Fibroblast of skin of back (primary cell): ENCODE measurements at regions not wholly inside any gene's neighbourhood (a gene's known extent, or its start where the extent isn't known, plus 50 kb on each side); places are given as distances from the start of the nearest gene placed in this dataset.

Source experiments
- DNase-seq: peaks from one replicate; pipeline ENCODE4 v3.0.0-alpha.2; 2013

DNA sequence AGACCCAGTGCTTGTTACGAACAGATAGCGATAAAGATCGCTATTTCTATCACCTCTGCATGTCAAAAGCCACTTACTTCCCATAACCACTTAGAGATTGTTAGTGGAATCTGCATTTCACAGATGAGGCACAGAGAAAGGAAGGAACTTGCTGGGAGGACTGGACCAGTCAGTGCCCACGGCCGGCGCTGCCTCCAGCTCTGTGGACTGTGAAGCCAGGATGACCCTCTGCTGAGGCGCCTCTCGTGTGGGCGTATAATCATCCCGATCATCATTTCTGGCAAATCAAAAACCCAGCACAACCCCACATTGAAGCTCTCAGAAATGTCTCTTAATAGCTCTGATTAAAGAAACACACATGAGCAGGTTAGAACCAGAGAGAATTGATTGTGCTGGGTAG lies 61.5 kb upstream of the ADRA2C start:
- DNase-seq: no peak

DNA sequence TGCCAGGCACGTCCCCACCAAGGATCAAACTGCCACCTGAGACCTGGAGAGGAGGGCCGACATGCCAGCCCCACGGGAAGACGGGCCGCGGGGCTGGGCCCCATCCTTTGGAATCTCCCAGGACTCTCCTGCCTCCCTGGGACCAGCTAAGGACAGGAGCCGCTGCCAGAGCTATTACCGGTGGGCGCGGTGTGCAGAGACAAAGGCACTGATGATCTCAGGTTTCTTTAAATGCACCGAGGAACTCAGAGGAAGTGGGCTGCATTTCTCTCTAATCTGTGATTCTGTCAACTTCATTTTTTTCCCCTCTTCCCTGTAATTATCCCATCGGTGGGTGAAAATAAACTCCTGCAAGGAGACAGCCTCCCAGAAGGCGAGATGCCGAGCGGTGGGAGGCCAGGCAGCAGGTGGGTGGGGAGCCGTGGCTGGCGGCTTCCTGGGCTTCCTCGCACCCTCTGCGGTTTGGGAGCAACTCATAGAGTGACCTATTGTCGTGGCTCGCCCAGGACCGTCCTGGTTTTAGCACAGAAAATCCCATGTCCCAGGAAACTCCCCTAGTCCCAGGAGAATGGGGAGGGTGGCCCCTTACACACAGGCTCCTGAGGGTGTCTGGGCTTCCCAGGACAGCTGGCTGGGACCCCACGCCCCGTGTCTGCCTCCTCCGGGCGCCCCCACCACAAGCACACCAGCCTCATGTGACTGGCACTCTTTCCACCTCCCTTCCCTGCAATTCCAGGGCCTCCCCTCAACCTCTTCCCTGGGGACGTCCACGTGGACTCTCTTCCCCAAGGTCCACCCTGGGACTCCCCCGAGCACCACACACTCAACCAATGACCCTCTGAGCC lies 62.3 kb upstream of the ADRA2C start:
- DNase-seq: no peak

DNA sequence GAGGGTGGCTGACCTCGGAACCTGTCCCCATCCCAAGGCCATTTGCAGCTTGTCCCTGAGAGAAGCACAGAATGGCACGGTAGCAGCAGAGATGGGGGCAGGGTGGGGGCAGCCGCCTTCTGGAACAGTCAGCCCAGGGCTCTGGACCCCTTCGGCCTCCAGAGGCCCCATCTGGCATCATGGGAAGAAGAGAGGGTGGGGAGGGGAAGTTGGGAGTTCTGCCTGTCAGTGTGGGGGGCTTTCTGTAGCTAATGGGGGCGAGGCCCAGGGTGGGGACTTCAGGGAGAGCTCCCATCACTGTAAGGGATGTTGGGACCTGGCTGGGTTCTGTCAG lies 62.9 kb upstream of the ADRA2C start:
- no peak for DNase-seq

DNA sequence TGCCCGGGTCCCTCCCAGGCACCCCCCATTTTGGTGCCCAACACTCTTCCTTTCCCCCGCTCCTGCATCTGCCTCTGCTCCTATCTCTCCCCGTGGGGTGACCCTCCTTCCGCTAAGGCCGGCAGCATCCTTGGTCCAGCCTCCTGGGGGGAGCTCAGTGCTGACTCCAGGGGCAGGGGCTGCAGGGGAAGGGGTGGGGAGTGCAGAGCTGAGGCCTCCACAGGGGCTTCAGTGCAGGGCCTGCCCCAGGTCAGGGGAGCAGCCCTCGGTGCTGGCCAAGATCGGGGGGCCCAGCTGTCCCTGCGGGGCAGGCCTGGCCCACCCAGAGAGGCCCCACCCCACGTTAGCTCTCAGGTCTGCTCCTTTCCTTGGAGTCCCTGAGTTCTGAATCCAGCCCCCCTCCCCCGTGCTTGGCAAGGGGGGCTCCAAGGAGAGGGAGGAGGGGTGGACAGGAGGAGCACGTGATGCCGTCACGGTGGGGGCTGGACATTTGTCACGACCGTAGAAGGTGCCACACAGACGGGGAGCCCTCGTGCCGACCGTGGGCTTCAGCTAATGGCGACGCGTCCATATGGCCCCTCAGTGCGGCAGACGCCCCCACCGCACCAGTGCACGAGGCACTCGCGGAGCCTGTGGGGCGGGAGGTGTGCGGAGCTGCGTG lies 63.5 kb upstream of the ADRA2C start:
- no peak for DNase-seq

DNA sequence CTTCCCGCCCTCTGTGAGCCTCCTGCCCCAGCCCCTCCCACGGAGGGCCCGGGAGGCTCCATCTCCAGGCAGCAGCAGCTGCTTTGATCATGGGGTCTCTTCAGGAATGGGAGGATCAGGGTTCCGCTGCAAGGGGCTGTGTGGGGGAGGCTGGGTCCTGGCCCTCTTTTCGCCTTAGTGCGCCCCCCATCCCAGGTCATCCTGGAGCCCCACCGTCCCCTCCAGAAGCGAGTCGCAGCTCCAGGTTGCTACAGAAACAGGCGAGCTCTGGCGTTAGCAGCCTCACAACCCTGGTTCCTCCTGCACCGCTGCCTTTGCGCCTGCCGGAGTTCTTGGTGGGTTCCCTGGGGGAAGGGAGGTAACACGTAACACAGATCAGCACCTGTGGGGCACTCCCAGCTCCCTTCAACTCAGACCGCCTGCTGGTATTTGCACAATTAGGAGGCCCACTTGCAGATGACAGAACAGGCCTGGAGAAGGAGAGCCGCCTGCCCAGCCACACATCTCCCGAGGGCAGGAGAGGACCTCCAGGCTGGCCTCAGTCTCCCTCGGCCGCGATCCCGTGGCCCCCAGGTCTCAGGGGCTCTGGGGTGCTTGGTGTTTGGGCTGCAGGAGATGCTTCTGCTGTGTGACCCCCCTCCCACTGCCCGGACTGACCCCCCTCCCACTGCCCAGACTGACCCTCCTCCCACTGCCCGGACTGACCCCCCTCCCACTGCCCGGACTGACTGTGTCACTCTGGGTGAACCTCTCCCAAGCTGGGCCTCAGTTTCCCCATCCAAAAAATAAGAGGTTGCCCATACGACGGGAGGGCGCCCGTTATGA lies 64.2 kb upstream of the ADRA2C start:
- DNase-seq: no peak

DNA sequence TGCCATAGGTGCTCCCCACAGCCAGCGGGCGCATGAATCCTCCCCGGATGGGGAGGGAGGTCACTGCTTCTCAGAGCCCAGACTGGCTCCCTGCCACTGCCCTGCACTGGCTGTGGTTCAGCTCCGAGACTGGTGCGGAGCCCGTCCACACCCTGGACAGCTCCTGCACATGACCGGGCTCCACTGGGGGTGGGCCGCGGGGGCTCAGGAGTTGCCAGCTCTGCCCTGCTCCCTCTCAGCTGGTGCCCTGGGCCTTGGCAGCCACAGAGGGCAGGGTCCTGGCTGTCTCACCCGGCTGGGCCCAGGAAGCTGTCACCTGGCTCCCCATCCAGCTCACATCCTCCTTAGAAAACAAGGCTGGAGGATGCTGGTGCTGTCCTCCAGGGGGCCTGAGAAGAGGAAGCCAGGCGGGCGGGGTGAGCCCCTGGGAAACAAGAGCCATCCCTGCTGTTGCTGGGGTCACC lies 64.9 kb upstream of the ADRA2C start:
- no peak for DNase-seq

DNA sequence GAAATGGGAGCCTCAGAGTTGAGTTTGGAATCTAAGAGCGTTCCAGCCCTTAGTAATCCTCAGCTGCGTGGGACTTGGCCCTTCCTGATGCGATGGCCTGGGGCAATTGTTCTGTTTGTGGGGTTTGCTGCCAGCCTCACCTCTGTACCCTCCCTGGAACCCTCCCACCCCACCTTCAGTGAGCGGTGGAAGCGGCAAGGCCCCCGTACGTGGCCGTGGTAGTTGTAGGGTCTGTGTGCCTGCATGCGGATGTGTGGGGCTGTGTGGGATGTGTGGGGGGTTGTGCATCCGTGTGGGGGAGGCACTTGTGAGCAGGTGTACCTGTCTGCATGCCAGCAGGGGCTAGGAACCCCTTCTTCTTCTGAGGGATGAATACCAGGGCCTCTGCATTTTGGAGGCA lies 65.4 kb upstream of the ADRA2C start:
- no peak for DNase-seq

DNA sequence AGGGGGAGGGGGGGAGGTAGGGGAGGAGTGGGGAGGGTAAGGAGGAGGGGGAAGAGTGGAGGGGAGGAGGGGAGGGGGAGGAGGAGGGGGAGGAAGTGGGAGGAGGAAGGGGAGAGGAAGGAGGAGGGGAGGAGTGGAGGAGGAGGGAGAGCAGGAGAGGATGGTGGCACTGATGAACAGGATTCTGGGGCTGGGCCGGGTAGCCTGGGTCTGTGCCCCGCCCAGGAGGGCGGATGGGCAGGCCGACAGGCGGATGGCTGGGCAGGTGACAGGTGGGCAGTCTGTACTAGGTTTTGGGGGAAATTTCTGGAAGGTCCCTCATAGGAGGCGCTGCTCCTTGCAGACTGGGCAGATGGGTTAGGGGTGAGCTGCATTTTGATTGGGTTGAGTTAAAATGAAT lies 66.0 kb upstream of the ADRA2C start:
- DNase-seq: no peak

DNA sequence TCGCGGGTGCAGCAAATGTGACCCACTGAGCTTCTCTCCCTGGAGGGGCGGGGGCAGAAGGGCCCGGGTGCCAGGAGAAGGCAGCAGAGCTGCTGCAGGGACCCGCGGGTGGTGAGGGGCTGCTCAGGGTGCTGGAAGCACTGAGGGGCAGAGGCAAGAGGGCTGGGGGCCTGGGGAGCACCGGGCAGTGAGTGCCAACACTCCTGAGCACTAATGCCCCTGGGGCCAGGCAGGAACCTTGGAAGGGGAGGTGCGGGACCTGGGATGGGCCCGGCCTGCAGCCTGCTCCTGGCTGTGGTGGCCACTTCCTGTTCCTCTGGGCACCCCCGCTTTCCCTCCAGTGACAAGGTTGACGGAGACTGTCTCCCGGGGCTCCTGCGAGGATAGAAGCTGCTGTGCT lies 66.5 kb upstream of the ADRA2C start:
- no peak for DNase-seq

DNA sequence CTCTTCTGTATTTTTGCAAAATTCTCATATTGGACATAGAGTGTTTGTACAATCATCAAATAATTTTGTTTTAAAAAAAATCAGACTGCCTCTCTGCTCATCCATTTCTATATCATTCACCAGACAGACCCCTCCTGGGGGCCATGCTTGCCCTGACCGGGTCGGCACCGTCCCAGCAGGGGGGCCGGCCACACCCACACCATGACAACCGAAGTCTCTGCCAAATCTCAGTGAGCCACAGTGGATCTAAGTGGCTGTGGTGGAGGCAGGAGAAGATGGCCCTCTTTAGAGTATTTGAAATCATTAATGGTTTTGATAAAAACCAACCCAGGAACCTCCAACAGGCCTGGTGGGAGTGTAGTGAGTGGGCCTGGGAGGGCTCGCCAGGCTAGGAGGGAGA lies 66.9 kb upstream of the ADRA2C start:
- no peak for DNase-seq

DNA sequence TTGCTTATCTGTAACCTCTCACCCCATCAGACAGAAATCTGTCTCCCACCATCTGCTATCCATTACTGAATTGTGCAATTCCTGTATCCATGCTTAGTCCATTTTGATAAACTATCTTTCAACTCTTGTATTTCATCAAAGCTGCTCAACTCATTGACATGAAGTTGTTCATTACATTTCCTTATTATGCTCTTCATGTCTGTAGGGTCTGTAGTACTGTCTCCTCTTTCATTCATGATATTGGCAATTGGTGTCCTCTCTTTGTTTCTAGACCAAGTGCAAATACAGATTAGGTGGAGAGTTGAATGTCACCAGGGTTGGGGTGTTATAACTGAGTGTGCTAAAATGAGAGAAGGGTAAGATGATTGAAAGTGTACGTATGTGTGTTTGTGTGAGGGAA lies 69.2 kb upstream of the ADRA2C start:
- DNase-seq: no peak

DNA sequence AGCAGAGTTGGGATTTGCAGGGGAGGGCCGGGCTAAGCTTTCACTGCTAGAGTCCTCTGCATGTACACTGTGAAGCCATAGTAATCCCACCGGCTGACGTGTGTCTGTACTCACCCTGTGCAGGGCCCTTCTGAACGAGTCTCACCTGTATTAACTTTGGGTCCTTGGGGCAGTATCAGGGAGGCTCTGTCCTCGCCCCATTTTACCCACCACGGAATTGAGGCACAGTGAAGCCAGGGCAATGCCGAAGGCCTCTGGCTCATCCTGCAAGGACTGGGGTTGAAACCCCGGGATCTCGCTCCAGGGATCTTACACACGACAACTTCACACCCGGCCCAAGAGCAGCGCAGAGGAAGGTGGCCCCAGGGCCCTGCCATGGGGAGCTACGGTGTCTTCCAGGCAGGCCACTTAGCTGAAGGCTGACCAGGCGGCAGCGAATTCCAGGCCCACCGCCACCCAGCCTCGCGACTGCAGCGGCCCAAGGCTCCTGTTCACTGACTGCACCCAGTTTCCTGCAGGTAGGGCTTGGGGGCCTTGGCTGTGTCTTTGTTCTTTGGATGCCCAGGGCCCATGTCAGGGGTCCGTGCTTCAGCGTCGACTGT lies 75.5 kb upstream of the ADRA2C start:
- no peak for DNase-seq

DNA sequence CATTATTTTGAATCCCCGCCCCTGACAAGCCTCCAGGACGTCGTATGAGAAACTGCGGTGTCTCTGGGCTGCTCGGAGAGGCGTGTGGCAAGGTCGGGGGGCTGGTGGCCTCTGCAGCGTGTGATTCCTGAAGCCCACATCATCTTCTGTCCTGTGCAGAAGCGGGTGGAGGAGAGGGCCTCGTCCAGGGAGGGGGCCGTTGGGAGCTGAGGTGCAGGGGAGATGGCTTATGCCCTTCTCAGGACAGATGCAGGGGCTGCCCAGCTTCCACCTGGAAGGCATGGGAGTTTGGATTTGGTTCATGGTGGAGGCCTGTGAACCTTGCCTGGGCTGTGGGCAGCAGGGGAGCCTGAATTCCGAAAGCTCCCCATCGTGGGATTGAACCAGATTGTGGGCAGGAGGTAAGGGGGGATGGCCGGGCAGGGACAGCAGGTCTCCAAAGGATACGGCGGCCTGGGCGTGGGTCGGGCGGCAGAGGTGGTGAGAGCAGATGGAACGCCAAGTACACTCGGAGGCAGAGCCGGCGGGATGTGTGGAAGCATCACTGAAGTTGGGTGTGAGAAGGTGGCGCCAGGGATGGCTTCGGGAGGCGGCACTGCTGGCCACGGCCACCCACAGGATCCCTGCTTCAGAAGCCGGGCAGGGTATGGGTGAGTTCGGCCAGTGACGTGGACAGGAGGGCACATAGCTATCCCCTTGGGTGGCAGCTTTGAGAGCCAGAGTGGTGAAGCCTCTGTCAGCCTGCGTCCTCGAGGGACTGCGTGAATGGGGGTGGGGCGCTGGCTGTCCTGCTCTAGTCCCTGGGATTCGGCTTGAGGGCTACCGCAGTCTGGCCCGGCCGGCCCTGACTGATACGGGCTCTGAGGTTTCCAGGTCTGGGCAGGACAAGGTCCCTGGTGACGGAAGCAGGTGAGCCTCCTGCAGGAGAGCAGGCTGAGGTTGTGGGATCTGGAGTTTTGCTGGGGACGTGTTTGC lies 76.3 kb upstream of the ADRA2C start:
- no peak for DNase-seq

DNA sequence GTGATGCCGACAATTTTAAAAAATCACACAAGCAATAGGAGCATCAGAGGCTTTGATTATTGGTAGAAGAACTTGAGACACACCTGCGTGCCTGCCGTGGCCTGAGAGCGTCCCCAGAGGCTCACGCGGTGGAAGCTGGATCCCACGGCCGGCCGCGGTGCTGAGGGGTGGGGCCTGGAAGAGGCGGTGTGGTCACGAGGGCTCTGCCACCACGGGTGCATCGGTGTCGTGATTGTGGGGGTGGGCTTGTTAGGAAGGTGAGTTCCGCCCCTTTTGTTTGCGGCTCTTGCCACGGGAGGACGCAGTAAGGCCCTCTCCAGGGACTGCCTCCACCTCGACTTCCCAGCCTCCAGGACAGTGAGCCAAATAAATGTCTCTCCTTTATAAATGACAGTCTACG lies 77.2 kb upstream of the ADRA2C start:
- no peak for DNase-seq

DNA sequence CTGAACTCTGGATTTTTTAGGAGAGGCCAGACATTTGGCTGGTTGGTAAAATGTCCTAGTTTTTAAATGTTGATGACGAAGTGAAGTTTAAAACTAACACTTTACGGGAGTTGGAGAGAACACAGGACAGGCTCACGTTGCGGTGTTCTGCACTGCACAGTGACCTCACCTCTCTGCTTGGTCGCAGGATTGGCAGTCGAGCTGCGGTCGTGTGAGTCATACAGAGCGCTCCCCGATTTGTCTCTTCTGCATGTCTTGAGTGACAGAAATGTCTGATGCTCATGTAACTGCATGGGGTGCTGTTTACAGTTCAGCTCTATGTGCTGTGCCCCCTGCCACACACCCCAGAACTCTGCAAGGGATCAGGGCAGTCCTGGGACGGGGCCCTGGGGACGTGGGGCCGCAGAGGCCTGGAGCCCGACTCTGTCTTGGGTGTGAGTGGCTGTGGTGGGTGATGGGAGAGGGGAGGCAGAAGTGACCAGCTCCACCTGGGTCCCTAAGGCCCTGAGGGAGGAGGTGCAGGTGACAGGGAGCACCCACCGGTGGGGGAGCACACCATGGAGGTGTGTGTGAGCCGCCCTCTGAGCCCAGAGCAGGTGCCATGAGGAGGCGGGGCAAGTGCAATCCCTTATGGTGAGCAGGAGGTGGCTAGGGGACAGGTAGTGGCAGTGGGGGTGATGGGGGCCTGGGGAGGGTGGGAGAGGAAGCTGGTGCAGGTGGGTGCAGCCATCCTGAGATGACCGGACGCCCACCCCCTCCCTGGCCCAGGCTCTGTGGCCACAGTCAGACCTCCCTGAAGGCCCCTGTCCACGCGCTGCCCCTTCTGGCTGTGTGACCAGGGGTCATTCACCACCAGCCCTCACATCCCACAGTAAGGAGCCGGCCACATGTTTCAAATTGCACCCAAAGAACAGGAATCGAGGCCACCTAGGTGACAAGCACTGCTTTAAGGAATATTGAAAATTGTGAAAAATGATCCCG lies 77.9 kb upstream of the ADRA2C start:
- DNase-seq: no peak

DNA sequence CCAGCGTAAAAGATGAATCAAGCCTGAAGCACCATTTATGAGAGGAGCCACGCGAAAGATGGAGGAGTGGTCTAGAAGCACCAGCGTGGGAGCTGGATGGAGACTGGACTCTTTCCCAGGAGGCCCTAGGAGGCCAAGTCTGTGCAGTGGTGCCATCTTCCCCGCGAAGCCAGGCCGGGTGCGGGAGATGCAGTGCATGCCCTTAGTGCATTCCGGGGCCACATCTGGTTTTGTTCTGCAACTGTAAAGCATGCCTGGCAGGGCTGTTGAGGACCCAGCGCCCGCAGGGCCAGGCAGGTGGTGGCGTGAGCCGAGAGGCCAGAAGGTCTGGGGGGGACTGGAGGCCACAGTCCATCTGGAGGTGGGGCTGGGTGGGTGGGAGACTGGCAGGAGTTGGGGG lies 78.6 kb upstream of the ADRA2C start:
- DNase-seq: no peak

DNA sequence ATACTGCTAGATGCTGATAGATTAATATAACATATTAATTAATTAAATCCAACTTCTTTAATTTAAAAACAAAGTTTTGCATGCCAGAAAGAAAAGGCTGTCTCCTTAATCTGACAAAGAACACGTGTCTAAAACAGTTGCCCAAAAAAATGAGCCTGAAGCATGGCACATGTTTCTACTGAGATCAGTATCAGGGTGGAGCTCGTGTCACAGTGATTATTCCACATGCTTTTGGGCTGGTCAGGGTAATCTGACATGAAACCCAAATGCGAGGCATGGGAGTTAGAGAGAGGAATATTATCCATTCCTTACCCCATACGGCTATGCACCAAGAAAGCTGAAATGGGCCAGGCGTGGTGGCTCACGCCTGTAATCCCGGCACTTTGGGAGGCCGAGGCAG lies 79.4 kb upstream of the ADRA2C start:
- no peak for DNase-seq

DNA sequence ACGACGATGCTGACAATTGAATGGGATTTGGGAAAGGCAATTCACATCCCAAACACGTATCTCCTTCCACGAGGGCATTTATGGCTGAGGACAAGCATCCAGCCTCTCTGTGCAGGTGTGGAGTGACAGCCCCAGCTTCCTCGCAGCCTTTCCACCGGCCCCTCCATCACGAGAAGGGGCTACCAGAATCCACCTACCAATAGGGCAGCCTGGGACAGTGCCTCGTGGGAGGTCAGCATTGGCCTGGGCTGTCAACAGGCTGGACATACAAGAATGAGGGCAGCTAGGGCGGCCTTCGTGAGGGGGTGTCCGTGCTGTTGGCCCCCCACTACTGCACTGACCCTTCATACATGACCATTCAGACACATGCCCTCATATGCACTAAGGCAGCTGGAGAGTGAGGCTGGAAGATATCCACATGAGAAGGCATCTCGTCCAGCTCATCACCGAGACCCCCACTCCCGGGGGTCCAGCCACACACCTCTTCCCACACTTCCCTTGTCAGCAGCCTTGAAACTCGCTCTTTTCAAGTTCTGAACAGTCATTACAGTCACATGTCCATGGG lies 81.0 kb upstream of the ADRA2C start:
- DNase-seq: no peak

DNA sequence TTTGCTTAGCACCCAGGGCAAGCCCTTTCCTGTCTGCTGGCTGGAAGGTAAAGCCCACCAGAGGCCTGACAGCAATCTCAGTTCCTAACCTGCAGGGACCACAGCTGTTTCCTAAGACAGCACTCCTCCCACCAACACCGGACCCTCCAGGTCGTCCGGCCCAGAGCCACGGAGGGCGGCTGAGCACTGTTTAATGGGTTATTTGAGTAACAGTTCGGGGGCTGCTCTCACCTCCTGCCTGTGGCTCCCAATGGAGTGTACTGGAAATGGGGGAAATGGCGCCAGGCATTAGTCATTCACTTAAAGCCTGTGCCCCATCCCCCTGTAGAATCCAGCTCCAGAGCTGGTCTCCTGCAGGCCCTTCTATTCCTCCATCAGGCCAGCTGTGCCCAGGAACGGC lies 81.6 kb upstream of the ADRA2C start:
- no peak for DNase-seq

DNA sequence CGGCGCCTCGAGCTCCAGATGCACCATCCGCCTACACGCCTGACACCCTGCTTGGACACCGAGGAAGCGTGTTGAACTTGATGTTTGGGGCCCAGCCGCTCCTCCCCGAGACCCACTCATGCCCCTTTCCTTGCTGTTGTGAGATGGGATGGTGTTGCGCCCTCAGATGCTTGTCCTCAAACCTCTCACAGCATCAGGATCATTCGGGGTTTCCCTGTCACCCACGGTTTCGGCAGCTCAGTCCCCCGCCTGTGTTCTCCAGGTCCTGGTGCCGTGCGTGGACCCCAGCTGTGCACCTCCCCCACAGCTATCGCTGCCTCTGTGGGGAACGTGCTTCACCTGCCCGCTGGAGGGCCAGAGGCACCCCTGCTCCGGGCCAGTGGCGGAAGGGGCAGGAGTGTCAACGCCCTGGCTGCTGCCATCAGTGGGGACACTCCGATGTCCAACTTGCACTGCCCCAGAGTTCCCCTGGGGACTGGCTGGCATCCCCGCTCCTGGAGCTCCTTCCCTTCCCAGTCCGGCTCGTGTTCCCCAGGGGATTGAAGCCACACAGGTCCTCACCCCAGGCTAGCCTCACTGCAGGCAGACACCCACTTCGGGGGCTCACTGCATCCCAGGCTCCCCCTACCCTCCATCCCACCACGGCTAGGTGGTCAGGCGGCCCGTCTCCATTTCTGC lies 82.3 kb upstream of the ADRA2C start:
- DNase-seq: no peak
